ENCODE measurements at regions not wholly inside any gene's neighbourhood (a gene's known extent, or its start where the extent isn't known, plus 50 kb on each side); places are given as distances from the start of the nearest gene placed in this dataset.

- no peak for TF ChIP-seq CTCF (conservative IDR thresholded peaks at IDR 0.05 in 1 of 2, IDR thresholded peaks at IDR 0.05 in 1 of 2; ENCODE audit: extremely low read depth in 1 of 2, insufficient read depth in 1 of 2, low read depth in 1 of 2, low read length in 2 of 2)
- no peak for TF ChIP-seq EZH2 (IDR thresholded peaks at IDR 0.05; ENCODE audit: borderline replicate concordance, low read length)
These were observed 200.1 kb downstream of the ACTR3B start for GRCh38 chr7:152959610-152960009.
